ENCODE measurements at regions not wholly inside any gene's neighbourhood (a gene's known extent, or its start where the extent isn't known, plus 50 kb on each side); places are given as distances from the start of the nearest gene placed in this dataset.

DNA sequence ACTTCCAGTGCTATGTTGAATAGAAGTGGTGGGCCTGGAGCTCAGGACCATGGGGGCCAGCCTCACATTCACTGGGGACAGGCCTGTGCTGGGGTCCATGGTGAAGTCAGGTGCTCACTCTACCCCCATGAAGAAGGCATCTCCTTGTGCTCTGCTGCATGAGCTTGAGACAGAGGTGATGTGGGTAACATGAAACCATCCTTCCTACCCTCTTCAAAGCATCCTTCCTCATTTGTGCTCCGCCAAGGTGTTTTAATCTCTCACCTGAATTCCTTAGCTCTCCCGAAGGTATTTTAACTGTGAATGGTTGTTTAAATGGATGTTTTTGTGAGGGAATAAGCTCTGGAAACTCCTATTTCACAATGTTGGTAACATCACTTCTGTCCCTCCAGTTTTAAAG, 209.6 kb upstream of the PCSK2 start:
- Mint-ChIP-seq H3K27ac (no peak overlapping the region; a peak in 1 of 7 replicates), H3K27me3 (ENCODE audit: low read depth) (no peaks in the 10 kb centered on the region), H3K9me3 (no peaks in the 10 kb centered on the region), H3K4me1 (peaks cover 9 to 13% of the 10 kb centered on the region in 2 experiments), H3K4me3 (no peak overlapping the region), H3K36me3 (ENCODE audit: insufficient read depth in 1 of 3, low read depth in 3 of 3) (no peaks in the 10 kb centered on the region)
- no peaks in the 10 kb centered on the region for H3K79me2 ChIP-seq (ENCODE audit: insufficient read depth, low read length)
- H3K9me3 ChIP-seq (ENCODE audit: control insufficient read depth, low read depth, low read length) = no peaks in the 10 kb centered on the region
- no peak overlapping the region for H4K8ac ChIP-seq (replicated peaks; ENCODE audit: insufficient read length, low read depth, low read length)
- no peak for TF ChIP-seq CTCF (conservative IDR thresholded peaks at IDR 0.05)
- no peak overlapping the region for H2BK5ac ChIP-seq (ENCODE audit: insufficient read length, low read length)
- H3K56ac ChIP-seq (ENCODE audit: insufficient read length, low read depth, low read length) = no peak overlapping the region
- no peak overlapping the region for H2AFZ ChIP-seq (ENCODE audit: low read length)
- H3K23ac ChIP-seq (ENCODE audit: insufficient read length, low read depth, low read length) = no peak overlapping the region
- DNase-seq = no peak
- no CpG with 5 or more reads among the region's 2 CpGs for WGBS (ENCODE audit: extremely low coverage, insufficient read length, low lambda C conversion rate)
- H3K23me2 ChIP-seq (ENCODE audit: insufficient read length, low read depth, low read length, poor library complexity, severe bottlenecking) = no peaks in the 10 kb centered on the region
- H2BK20ac ChIP-seq (ENCODE audit: low read depth, low read length, poor library complexity, severe bottlenecking) = no peak overlapping the region
- H3K9ac ChIP-seq (ENCODE audit: extremely low read depth, insufficient read length, low read length) = no peak overlapping the region
- H2AK5ac ChIP-seq (ENCODE audit: insufficient read length, low read length) = no peak overlapping the region
- H3K4me1 ChIP-seq (ENCODE audit: insufficient read depth, low read length) = no peaks in the 10 kb centered on the region
- H3K4ac ChIP-seq (ENCODE audit: low read depth, low read length) = no peak overlapping the region
- no peak overlapping the region for H4K5ac ChIP-seq (ENCODE audit: insufficient read length, low read depth, low read length)
- H3K79me1 ChIP-seq (ENCODE audit: insufficient read depth, low read depth, low read length, poor library complexity, severe bottlenecking) = no peaks in the 10 kb centered on the region
- H2BK12ac ChIP-seq (ENCODE audit: insufficient read length, low read depth, low read length) = no peak overlapping the region
- H3K4me2 ChIP-seq (ENCODE audit: insufficient read depth, insufficient read length, low read length) = no peak overlapping the region
- no peaks in the 10 kb centered on the region for H4K20me1 ChIP-seq (ENCODE audit: control insufficient read depth, insufficient read depth, insufficient read length)
- no peak overlapping the region for H2BK15ac ChIP-seq (ENCODE audit: low read depth, low read length)
- H3T11ph ChIP-seq (ENCODE audit: low read length) = no peak overlapping the region
- no peak overlapping the region for H3K14ac ChIP-seq (ENCODE audit: insufficient read depth, low read length)
- H3K27me3 ChIP-seq (ENCODE audit: insufficient read depth, low read length) = no peaks in the 10 kb centered on the region
- H4K91ac ChIP-seq (ENCODE audit: insufficient read length, low read depth, low read length) = no peak overlapping the region
- no peak overlapping the region for H3K18ac ChIP-seq (ENCODE audit: insufficient read length, low read depth, low read length)
- H3K27ac ChIP-seq (ENCODE audit: insufficient read length, low read depth, low read length) = no peak overlapping the region
- no peak overlapping the region for H2BK120ac ChIP-seq (ENCODE audit: low read depth, low read length, poor library complexity, severe bottlenecking)

All from H9 (cell line).